ENCODE measurements at regions not wholly inside any gene's neighbourhood (a gene's known extent, or its start where the extent isn't known, plus 50 kb on each side); places are given as distances from the start of the nearest gene placed in this dataset.

- Histone ChIP-seq H3K9ac (ENCODE audit: low read length) (no peak overlapping the region), H3K4me2 (ENCODE audit: low read length) (no peak overlapping the region), H3K4me1 (ENCODE audit: low read length) (no peaks in the 10 kb centered on the region), H3K9me3 (ENCODE audit: insufficient read depth, low read length) (no peaks in the 10 kb centered on the region), H3K79me2 (ENCODE audit: low read length) (no peaks in the 10 kb centered on the region), H2AFZ (ENCODE audit: low read depth, low read length) (no peak overlapping the region), H4K20me1 (ENCODE audit: insufficient read depth, low read length) (no peaks in the 10 kb centered on the region), H3K27me3 (ENCODE audit: low read depth, low read length) (0 out of 2 replicates have a peak, but pooled peaks cover 3% of the 10 kb centered on the region), H3K36me3 (replicated peaks; ENCODE audit: low read depth, low read length) (no peaks in the 10 kb centered on the region), H3K4me3 (ENCODE audit: low read length) (no peak overlapping the region), H3K27ac (ENCODE audit: low read length) (no peak overlapping the region)
- no peak for TF ChIP-seq CTCF (IDR thresholded peaks at IDR 0.05; ENCODE audit: low read depth, low read length)
- no peak for TF ChIP-seq EZH2phosphoT487 (IDR thresholded peaks at IDR 0.05; ENCODE audit: low read depth)
These were observed 70.6 kb downstream of the HMHB1 start for GRCh38 chr5:143882520-143882919.

- H3K27ac ChIP-seq (ENCODE audit: low read length) = no peak overlapping the region
- no peaks in the 10 kb centered on the region for H3K4me1 ChIP-seq (ENCODE audit: low read length)
- no peaks in the 10 kb centered on the region for H4K20me1 ChIP-seq (ENCODE audit: insufficient read depth, low read length)
- peaks cover 9% of the 10 kb centered on the region; the same call in 1 of the 2 replicates for H3K27me3 ChIP-seq (ENCODE audit: low read depth, low read length)
- H3K9ac ChIP-seq (ENCODE audit: low read length) = no peak overlapping the region
- no peaks in the 10 kb centered on the region for H3K36me3 ChIP-seq (replicated peaks; ENCODE audit: low read depth, low read length)
- no peaks in the 10 kb centered on the region for H3K9me3 ChIP-seq (ENCODE audit: insufficient read depth, low read length)
- H3K4me3 ChIP-seq (ENCODE audit: low read length) = no peak overlapping the region
- no peak overlapping the region for H2AFZ ChIP-seq (ENCODE audit: low read depth, low read length)
- no peak overlapping the region for H3K4me2 ChIP-seq (ENCODE audit: low read length)
- no peaks in the 10 kb centered on the region for H3K79me2 ChIP-seq (ENCODE audit: low read length)
- no peak for TF ChIP-seq EZH2phosphoT487 (IDR thresholded peaks at IDR 0.05; ENCODE audit: low read depth)
These were observed 74.1 kb downstream of the HMHB1 start for GRCh38 chr5:143886096-143886495.

- H3K4me1 ChIP-seq (ENCODE audit: low read length) = no peaks in the 10 kb centered on the region
- TF ChIP-seq CTCF (IDR thresholded peaks at IDR 0.05; ENCODE audit: low read depth, low read length) (no peak), EZH2phosphoT487 (IDR thresholded peaks at IDR 0.05; ENCODE audit: low read depth) (no peak)
- no peaks in the 10 kb centered on the region for H3K9me3 ChIP-seq (ENCODE audit: insufficient read depth, low read length)
- H4K20me1 ChIP-seq (ENCODE audit: insufficient read depth, low read length) = no peaks in the 10 kb centered on the region
- no peaks in the 10 kb centered on the region for H3K36me3 ChIP-seq (replicated peaks; ENCODE audit: low read depth, low read length)
- H2AFZ ChIP-seq (ENCODE audit: low read depth, low read length) = no peak overlapping the region
- peaks cover 9% of the 10 kb centered on the region; the same call in 1 of the 2 replicates for H3K27me3 ChIP-seq (ENCODE audit: low read depth, low read length)
- H3K4me2 ChIP-seq (ENCODE audit: low read length) = no peak overlapping the region
- H3K79me2 ChIP-seq (ENCODE audit: low read length) = no peaks in the 10 kb centered on the region
- no peak overlapping the region for H3K9ac ChIP-seq (ENCODE audit: low read length)
- H3K27ac ChIP-seq (ENCODE audit: low read length) = no peak overlapping the region
- H3K4me3 ChIP-seq (ENCODE audit: low read length) = no peak overlapping the region
These were observed 75.0 kb downstream of the HMHB1 start for GRCh38 chr5:143886651-143887638.

- Histone ChIP-seq H3K36me3 (replicated peaks; ENCODE audit: low read depth, low read length) (no peaks in the 10 kb centered on the region), H3K27me3 (ENCODE audit: low read depth, low read length) (peaks cover 9% of the 10 kb centered on the region; the same call in 1 of the 2 replicates), H3K4me3 (ENCODE audit: low read length) (no peak overlapping the region), H3K9me3 (ENCODE audit: insufficient read depth, low read length) (no peaks in the 10 kb centered on the region), H4K20me1 (ENCODE audit: insufficient read depth, low read length) (no peaks in the 10 kb centered on the region), H3K27ac (ENCODE audit: low read length) (no peak overlapping the region), H3K4me2 (ENCODE audit: low read length) (no peak overlapping the region), H3K9ac (ENCODE audit: low read length) (no peak overlapping the region), H3K4me1 (ENCODE audit: low read length) (no peaks in the 10 kb centered on the region), H2AFZ (ENCODE audit: low read depth, low read length) (no peak overlapping the region), H3K79me2 (ENCODE audit: low read length) (no peaks in the 10 kb centered on the region)
- no peak for TF ChIP-seq EZH2phosphoT487 (IDR thresholded peaks at IDR 0.05; ENCODE audit: low read depth)
- TF ChIP-seq CTCF (IDR thresholded peaks at IDR 0.05; ENCODE audit: low read depth, low read length) = no peak
These were observed 76.1 kb downstream of the HMHB1 start for GRCh38 chr5:143887903-143888665.
